Spinal cord (tissue), 9 donors: ENCODE measurements at regions not wholly inside any gene's neighbourhood (a gene's known extent, or its start where the extent isn't known, plus 50 kb on each side); places are given as distances from the start of the nearest gene placed in this dataset.
"Not testable (repeated sequence)": the region's sequence is repeated elsewhere in the genome, so short reads cannot be mapped to it uniquely, and the experiment has no call there.

Experiments used
- DNase-seq, 6 donors: peaks; one replicate each; pipeline versions ENCODE4 v3.0.0 to v3.0.0-alpha.2; 2013 to 2015; ENCODE audit warnings: low spot score in 6 of 6, low read depth in 4 of 6
- H3K27ac ChIP-seq: one replicate; pipeline ENCODE4 v1.5.1; 2013; ENCODE audit warnings: low read depth, low read length, control low read depth
- H3K27me3 ChIP-seq: one replicate; pipeline ENCODE4 v1.6.1; 2013; ENCODE audit warnings: low read length; ENCODE audit not compliant: control insufficient read depth, insufficient read depth
- H3K36me3 ChIP-seq: one replicate; pipeline ENCODE4 v1.6.1; 2013; ENCODE audit warnings: low read length; ENCODE audit not compliant: control insufficient read depth, insufficient read depth
- H3K4me1 ChIP-seq: one replicate; pipeline ENCODE4 v1.6.1; 2013; ENCODE audit warnings: low read length; ENCODE audit not compliant: control insufficient read depth, insufficient read depth
- H3K4me3 ChIP-seq: one replicate; pipeline ENCODE4 v1.5.1; 2013; ENCODE audit warnings: low read depth, low read length, control low read depth
- H3K9me3 ChIP-seq: one replicate; pipeline ENCODE4 v1.6.1; 2013; ENCODE audit warnings: low read length; ENCODE audit not compliant: control insufficient read depth, insufficient read depth
- WGBS: methylation state at CpG from one replicate; pipeline ENCODE4 v1.1.5; 2013; ENCODE audit warnings: missing lambda C conversion rate; ENCODE audit not compliant: insufficient coverage; 5-methylcytosine and 5-hydroxymethylcytosine counted together
- donor health status: healthy.

DNA sequence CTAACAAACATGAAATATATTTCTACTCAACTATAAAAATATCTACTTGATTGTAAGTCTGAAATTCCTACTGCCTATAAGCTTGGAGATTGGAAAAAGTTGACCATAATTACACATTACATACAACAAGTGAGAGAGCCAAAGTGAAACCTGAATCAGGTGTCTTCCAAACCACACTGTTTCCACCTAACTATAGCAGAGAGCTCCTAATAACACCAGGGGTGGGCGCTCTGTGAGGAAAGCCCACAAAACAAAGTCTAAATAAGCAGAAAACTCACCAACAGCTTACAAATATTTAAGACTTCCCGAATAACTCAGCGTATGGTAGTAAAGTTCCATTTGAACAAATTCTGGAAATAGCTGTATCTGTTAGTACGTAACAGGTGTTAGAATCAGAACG lies 119.9 kb downstream of the GPR37 start:
- WGBS = no CpG with 5 or more reads among the region's 5 CpGs

DNA sequence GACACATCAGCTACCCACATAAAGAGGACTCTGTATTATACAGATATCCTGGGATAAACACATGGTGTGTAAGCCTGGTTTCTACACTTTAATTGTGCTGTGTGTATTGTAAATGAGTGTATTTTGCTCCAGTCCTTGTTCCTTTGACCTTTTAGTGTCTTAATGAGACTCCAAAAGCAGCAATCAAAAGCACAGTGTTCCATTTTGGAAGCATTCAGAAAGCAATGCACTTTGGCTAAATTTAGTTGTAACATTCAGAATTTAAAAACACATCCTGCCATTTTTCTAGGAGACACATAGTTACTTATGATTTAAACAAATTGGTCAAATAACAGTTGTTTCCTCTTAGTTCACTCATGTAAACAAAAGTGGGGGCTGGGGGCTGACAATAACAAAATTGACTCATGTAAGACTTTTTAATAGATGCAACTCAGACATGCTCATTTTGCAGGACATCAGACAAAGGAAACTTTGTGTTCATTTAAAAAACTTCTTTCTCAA lies 122.2 kb downstream of the GPR37 start:
- Histone ChIP-seq H3K4me3 (no peak overlapping the region), H3K4me1 (no peaks in the 10 kb centered on the region), H3K36me3 (no peaks in the 10 kb centered on the region), H3K9me3 (no peaks in the 10 kb centered on the region), H3K27ac (no peak overlapping the region), H3K27me3 (no peaks in the 10 kb centered on the region)
- DNase-seq = peak in 1 of 6 donors; percentile 31

More for the DNA sequence above, 119.9 kb downstream of the GPR37 start:
- Histone ChIP-seq H3K9me3 (no peaks in the 10 kb centered on the region), H3K36me3 (no peaks in the 10 kb centered on the region), H3K27ac (no peak overlapping the region), H3K4me1 (no peaks in the 10 kb centered on the region), H3K4me3 (no peak overlapping the region), H3K27me3 (no peaks in the 10 kb centered on the region)
- DNase-seq = no peak

DNA sequence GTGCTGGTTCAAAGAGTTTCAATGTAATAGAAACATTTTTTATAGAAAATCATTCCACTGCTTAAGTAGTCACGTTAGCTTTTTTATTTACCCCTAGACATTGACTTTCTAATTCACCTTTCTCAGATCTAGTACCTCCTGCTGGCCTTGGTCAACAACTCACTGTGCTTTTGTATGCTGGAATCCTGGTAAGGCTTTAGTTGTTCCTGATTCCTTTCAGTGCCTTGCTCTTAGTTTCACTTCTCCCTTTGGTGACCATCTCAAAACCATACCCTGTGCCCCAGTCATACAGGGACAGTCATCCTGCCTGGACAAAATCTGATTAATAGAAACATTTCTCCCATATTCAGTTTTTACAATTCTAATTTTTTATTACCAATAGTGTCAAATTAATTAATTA lies 130.2 kb downstream of the GPR37 start:
- H3K27me3 ChIP-seq = no peaks in the 10 kb centered on the region
- no peaks in the 10 kb centered on the region for H3K4me1 ChIP-seq
- H3K4me3 ChIP-seq = no peak overlapping the region
- DNase-seq = no peak
- H3K9me3 ChIP-seq = no peaks in the 10 kb centered on the region
- no peaks in the 10 kb centered on the region for H3K36me3 ChIP-seq
- H3K27ac ChIP-seq = no peak overlapping the region
- WGBS = no CpG with 5 or more reads among the region's 1 CpG

DNA sequence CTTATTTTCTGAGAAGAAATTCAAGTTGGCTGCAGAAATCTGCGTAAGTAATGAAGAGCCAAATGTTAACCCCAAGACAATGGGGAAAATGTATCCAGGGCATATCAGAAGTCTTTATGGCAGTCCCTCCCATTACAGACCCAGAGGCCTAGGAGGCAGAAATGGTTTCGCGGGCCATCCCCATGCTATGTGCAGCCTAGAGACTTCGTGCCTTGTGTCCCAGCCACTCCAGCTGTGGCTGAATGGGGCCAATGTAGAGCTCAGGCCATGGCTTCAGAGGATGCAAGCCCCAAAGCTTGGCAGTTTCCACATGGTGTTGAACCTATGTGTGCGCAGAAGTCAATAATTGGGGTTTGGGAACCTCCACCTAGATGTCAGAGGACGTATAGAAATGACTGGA lies 131.9 kb downstream of the GPR37 start:
- Histone ChIP-seq H3K36me3 (no peaks in the 10 kb centered on the region), H3K27me3 (no peaks in the 10 kb centered on the region), H3K4me1 (no peaks in the 10 kb centered on the region), H3K9me3 (no peaks in the 10 kb centered on the region), H3K4me3 (no peak overlapping the region), H3K27ac (no peak overlapping the region)
- 96% methylated on average over 6 of the region's 6 CpGs for WGBS
- DNase-seq = no peak

DNA sequence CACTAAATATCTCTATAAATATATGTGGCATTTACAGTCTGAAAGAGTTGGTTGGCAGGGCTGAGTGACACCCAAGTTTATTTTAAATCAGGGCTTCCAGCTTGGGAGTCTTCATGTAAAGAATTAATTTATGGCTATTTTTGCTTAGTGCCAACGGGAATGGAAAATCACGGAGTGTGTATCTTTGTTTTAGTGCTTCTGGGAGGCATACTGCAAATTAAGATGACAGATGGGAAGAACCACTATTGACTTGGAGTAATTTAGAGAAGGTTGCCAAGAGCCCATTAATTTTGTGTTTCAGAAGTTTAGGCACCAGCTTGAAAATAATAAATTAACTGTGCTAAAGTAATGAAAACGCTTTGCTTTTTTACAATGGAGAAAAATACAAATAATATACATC lies 135.2 kb downstream of the GPR37 start:
- 44% methylated on average over 2 of the region's 3 CpGs for WGBS
- H3K9me3 ChIP-seq = no peaks in the 10 kb centered on the region
- no peak overlapping the region for H3K27ac ChIP-seq
- H3K36me3 ChIP-seq = no peaks in the 10 kb centered on the region
- no peaks in the 10 kb centered on the region for H3K4me1 ChIP-seq
- H3K27me3 ChIP-seq = no peaks in the 10 kb centered on the region
- DNase-seq = peak in 2 of 6 donors; percentile 63 to 68
- no peak overlapping the region for H3K4me3 ChIP-seq

DNA sequence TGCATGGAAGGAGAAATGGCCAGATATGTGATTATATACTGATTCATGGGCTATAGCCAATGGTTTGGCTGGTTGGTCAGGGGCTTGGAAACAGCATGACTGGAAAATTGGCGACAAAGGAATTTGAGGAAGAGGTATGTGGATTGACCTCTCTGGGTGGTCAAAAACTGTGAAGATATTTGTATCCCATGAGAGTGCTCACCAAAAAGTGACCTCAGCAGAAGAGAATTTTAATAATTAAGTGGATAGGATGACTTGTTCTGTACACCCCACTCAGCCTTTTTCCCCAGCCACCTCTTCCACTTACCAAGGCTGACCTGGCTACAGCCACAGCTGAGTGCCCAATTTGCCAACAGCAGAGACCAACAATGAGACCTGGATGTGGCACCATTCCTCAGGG lies 146.7 kb downstream of the GPR37 start:
- H3K9me3 ChIP-seq = no peaks in the 10 kb centered on the region
- DNase-seq = no peak
- H3K36me3 ChIP-seq = no peaks in the 10 kb centered on the region
- no peak overlapping the region for H3K4me3 ChIP-seq
- no peaks in the 10 kb centered on the region for H3K4me1 ChIP-seq
- H3K27ac ChIP-seq = no peak overlapping the region
- WGBS = 100% methylated on average over 1 of the region's 1 CpG
- no peaks in the 10 kb centered on the region for H3K27me3 ChIP-seq

DNA sequence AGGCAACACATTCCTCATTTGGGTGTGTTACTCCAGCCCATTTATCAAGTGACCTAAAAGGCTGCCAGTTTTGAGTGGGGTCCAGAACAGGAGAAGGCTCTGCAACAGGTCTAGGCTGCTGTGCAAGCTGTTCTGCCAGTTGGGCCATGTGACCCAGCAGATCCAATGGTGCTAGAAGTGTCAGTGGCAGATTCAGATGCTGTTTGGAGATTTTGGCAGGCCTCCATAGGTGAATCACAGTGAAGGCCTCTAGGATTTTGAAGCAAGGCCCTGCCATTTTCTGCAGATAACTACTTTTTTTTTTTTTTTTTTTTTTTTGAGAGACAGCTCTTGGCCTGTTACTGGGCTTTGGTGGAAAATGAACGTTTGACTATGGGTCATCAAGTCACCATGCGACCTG lies 147.5 kb downstream of the GPR37 start:
- not testable (repeated sequence) for DNase-seq, H3K27ac ChIP-seq, H3K27me3 ChIP-seq

DNA sequence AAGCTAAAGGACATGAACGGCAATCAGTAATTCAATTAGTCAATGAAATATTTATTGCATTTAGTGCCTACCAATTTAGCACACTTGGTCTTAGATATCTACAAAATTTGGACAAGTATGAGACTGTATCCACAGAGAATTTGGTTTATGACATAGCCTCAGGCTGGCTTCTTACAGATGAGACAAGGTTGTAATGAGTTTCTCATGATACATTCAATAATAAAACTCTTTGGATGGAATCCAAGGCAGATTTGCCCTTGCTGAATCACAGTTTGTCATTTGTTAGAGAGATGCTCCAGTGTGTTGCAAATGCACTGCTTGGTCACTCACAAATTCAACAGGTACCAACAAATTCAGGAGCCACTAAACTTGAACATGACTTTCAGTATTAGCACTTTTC lies 162.5 kb downstream of the GPR37 start:
- no CpG with 5 or more reads among the region's 1 CpG for WGBS
- no peak overlapping the region for H3K4me3 ChIP-seq
- no peaks in the 10 kb centered on the region for H3K36me3 ChIP-seq
- H3K27ac ChIP-seq = no peak overlapping the region
- peak in 1 of 6 donors; percentile 19 for DNase-seq
- no peaks in the 10 kb centered on the region for H3K9me3 ChIP-seq
- no peaks in the 10 kb centered on the region for H3K27me3 ChIP-seq
- H3K4me1 ChIP-seq = no peaks in the 10 kb centered on the region

More for the DNA sequence above, 147.5 kb downstream of the GPR37 start:
- H3K4me3 ChIP-seq, H3K36me3 ChIP-seq, H3K4me1 ChIP-seq, H3K9me3 ChIP-seq: not testable (repeated sequence)
- WGBS = 100% methylated on average over 1 of the region's 2 CpGs

DNA sequence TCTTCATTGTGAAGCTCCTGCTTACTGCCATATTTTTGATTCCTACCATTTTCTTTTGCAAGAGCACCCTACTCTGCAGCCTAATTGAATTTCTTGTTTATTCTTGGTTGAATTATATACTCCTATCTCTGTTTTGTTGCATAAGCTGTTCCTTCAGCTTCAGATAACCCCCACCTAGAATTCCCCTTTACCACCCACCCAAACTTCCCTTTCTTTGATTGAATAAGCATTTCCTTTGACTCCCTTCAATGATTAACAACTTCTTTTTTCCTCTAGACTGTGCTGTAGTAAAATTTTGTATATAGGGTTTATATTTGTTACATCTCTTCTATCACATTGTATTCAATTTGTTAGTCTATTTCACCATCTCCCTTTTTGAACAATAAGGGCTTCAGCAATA lies 168.1 kb downstream of the GPR37 start:
- no peaks in the 10 kb centered on the region for H3K9me3 ChIP-seq
- H3K27ac ChIP-seq = no peak overlapping the region
- H3K4me3 ChIP-seq = no peak overlapping the region
- H3K4me1 ChIP-seq = no peaks in the 10 kb centered on the region
- no peaks in the 10 kb centered on the region for H3K36me3 ChIP-seq
- no peaks in the 10 kb centered on the region for H3K27me3 ChIP-seq
- DNase-seq = no peak

DNA sequence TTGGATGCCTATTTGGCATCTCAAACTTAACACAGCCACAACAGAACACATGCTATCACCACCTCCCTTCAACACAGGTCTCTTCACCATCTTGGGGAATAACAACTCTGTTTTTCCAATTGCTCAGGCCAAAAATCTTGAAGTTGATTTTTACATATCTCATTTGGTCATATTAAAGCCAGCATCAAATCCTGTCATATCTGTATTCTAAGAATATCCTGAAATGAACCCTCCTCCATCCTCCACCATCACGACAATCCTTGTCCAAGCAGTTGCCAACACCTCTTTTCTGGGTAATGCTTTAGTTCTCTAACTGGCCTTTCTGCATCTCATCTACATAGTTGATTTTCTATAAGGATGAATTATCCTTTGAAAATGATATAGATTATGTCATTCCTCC lies 168.7 kb downstream of the GPR37 start:
- H3K9me3 ChIP-seq = no peaks in the 10 kb centered on the region
- DNase-seq = peak in 1 of 6 donors; percentile 45
- no peak overlapping the region for H3K4me3 ChIP-seq
- H3K4me1 ChIP-seq = no peaks in the 10 kb centered on the region
- 100% methylated on average over 1 of the region's 1 CpG for WGBS
- H3K27ac ChIP-seq = no peak overlapping the region
- no peaks in the 10 kb centered on the region for H3K27me3 ChIP-seq
- H3K36me3 ChIP-seq = no peaks in the 10 kb centered on the region
